Kidney (tissue), 13 donors: ENCODE measurements at regions not wholly inside any gene's neighbourhood (a gene's known extent, or its start where the extent isn't known, plus 50 kb on each side); places are given as distances from the start of the nearest gene placed in this dataset.

Source experiments
- DNase-seq, 5 donors: peaks; one replicate each; pipeline ENCODE4 v3.0.0-alpha.2; 2013 to 2020
- FAIRE-seq: peaks from 2 replicates; lab custom pipeline; 2012; peaks lifted over from hg19 to GRCh38; lab: Jason Lieb, UNC
- H3K27ac ChIP-seq, 2 donors: one replicate each; pipeline ENCODE4 v1.7.0; 2013; ENCODE audit warnings: low read depth in 2 of 2, low read length in 2 of 2, inconsistent platforms in 1 of 2
- H3K27me3 ChIP-seq: one replicate; pipeline ENCODE4 v1.7.1; 2013; ENCODE audit warnings: low read length, inconsistent platforms; ENCODE audit not compliant: control insufficient read depth, insufficient read depth
- H3K36me3 ChIP-seq, 3 donors: one replicate each; pipeline versions ENCODE4 v1.7.0 to v1.7.1; 2013; ENCODE audit warnings: low read length in 3 of 3, control low read depth in 1 of 3, inconsistent platforms in 1 of 3; ENCODE audit not compliant: insufficient read depth in 3 of 3, control insufficient read depth in 2 of 3
- H3K4me1 ChIP-seq, 3 donors: one replicate each; pipeline versions ENCODE4 v1.7.0 to v1.7.1; 2013; ENCODE audit warnings: low read length in 3 of 3, inconsistent platforms in 1 of 3, low read depth in 1 of 3; ENCODE audit not compliant: control insufficient read depth in 2 of 3, insufficient read depth in 2 of 3
- H3K4me3 ChIP-seq, 3 donors: one replicate each; pipeline versions ENCODE4 v1.7.0 to v1.8.1; 2013; ENCODE audit warnings: low read length in 3 of 3, control low read depth in 1 of 3, inconsistent platforms in 1 of 3
- H3K9ac ChIP-seq, 3 donors: one replicate each; pipeline versions ENCODE4 v1.7.0 to v1.7.1; 2013; ENCODE audit warnings: low read length in 3 of 3, control low read depth in 1 of 3, inconsistent platforms in 1 of 3
- H3K9me3 ChIP-seq, 3 donors: one replicate each; pipeline versions ENCODE4 v1.7.0 to v1.7.1; 2013; ENCODE audit warnings: low read length in 3 of 3, control low read depth in 1 of 3, inconsistent platforms in 1 of 3; ENCODE audit not compliant: control insufficient read depth in 2 of 3, insufficient read depth in 1 of 3
- intact Hi-C: fragments of 100-400 bp; cut with DNase I; formaldehyde crosslinking; loops from one replicate; pipeline ENCODE4 v1.11.1; 2022
- TF ChIP-seq, protein P1 (sequence below): IDR thresholded peaks from 3 replicates; pipeline ENCODE4 v1.5.1; 2012; ENCODE audit warnings: mild to moderate bottlenecking, moderate library complexity, borderline replicate concordance; ENCODE audit not compliant: insufficient read depth; ENCODE audit errors: extremely low read depth
- donor health status: control.
- donor health status: control.
- donor health status: control.
- donor health status: control.
- donor health status: control.
- donor health status: DM: yes; HTN: yes; CAD: no.
- donor health status: Normal renal cell carcinoma (clear cell type).

DNA sequence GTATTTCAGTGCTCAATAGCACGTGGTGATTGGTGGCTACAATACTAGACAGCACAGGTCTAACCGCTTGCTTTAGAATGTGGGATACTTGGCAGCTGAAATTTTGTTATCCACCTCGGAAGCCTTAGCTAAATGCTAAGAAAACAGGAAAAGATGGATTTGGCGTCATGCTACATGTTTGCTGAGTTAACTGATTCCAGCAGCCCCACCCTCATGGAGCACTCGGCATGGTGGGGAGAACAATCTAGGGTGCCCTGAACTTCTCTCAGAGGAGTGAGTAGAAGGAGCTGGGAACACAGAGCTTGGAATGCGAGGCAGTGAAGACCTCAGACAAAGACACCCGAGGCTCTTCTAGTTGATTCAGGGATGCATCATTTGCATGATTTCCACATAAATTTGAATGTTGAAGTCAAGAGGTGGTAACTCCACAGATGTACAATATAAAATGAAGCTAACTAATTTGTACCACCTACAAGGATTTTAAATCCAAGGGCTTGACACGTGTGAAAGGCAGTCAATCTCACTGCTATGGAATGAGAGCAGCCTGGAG lies 145.1 kb upstream of the FSTL4 start:
- no peak overlapping the region for H3K27ac ChIP-seq
- DNase-seq (no peak), FAIRE-seq (no peak)
- no peak overlapping the region for H3K4me3 ChIP-seq
- H3K27me3 ChIP-seq, result no peaks in the 10 kb centered on the region
- intact Hi-C loops, result no loop called here
- TF ChIP-seq, protein P1, sequence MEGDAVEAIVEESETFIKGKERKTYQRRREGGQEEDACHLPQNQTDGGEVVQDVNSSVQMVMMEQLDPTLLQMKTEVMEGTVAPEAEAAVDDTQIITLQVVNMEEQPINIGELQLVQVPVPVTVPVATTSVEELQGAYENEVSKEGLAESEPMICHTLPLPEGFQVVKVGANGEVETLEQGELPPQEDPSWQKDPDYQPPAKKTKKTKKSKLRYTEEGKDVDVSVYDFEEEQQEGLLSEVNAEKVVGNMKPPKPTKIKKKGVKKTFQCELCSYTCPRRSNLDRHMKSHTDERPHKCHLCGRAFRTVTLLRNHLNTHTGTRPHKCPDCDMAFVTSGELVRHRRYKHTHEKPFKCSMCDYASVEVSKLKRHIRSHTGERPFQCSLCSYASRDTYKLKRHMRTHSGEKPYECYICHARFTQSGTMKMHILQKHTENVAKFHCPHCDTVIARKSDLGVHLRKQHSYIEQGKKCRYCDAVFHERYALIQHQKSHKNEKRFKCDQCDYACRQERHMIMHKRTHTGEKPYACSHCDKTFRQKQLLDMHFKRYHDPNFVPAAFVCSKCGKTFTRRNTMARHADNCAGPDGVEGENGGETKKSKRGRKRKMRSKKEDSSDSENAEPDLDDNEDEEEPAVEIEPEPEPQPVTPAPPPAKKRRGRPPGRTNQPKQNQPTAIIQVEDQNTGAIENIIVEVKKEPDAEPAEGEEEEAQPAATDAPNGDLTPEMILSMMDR, result no peak
- no peaks in the 10 kb centered on the region for H3K4me1 ChIP-seq
- no peak overlapping the region for H3K9ac ChIP-seq
- H3K36me3 ChIP-seq, result no peaks in the 10 kb centered on the region
- no peaks in the 10 kb centered on the region for H3K9me3 ChIP-seq

- no peaks in the 10 kb centered on the region for H3K27me3 ChIP-seq
- no peaks in the 10 kb centered on the region for H3K36me3 ChIP-seq
- FAIRE-seq, result no peak
- DNase-seq, result no peak
- H3K4me1 ChIP-seq, result no peaks in the 10 kb centered on the region
- no peak overlapping the region for H3K9ac ChIP-seq
- intact Hi-C loops, result no loop called here
- H3K27ac ChIP-seq, result no peak overlapping the region
- TF ChIP-seq, protein P1, result no peak
- no peak overlapping the region for H3K4me3 ChIP-seq
- no peaks in the 10 kb centered on the region for H3K9me3 ChIP-seq
Measured at GRCh38 chr5:133756756-133757155, 144.4 kb upstream of the FSTL4 start.

- Histone ChIP-seq H3K27ac (no peak overlapping the region), H3K4me1 (no peaks in the 10 kb centered on the region), H3K9me3 (no peaks in the 10 kb centered on the region), H3K9ac (no peak overlapping the region), H3K4me3 (no peak overlapping the region), H3K27me3 (no peaks in the 10 kb centered on the region), H3K36me3 (no peaks in the 10 kb centered on the region)
- FAIRE-seq (no peak), DNase-seq (no peak)
- TF ChIP-seq, protein P1, result no peak
- intact Hi-C loops, result no loop called here
Measured at GRCh38 chr5:133756036-133756435, 143.7 kb upstream of the FSTL4 start.
